GM23338 (cell line): ENCODE measurements at regions not wholly inside any gene's neighbourhood (a gene's known extent, or its start where the extent isn't known, plus 50 kb on each side); places are given as distances from the start of the nearest gene placed in this dataset.
A peak's percentile ranks its signal among the peaks of the same experiment; 100 is the strongest.

ENCODE experiments used
- ATAC-seq: fragments of 200-7000 bp; cut with Tn5 transposase; 3 replicates; pipeline ENCODE4 v1.9.1; 2020
- DNase-seq: peaks from one replicate; pipeline ENCODE4 v3.0.0-alpha.2; 2015; ENCODE audit warnings: low spot score
- H2AFZ ChIP-seq: fragments of 200-600 bp; sonication (generic); 2 replicates; pipeline ENCODE4 v1.8.0; 2016; ENCODE audit warnings: antibody characterized with exemption, mild to moderate bottlenecking, moderate library complexity
- H3F3A ChIP-seq: fragments of 200-600 bp; sonication (generic); replicated peaks from 2 replicates; pipeline ENCODE4 v1.8.0; 2017; ENCODE audit warnings: antibody characterized with exemption, mixed run types, low read depth
- H3K27ac ChIP-seq: fragments of 200-600 bp; sonication (generic); 2 replicates; pipeline ENCODE4 v1.6.1; 2016; ENCODE audit warnings: low read depth
- H3K27me3 ChIP-seq: fragments of 200-600 bp; sonication (generic); 2 replicates; pipeline ENCODE4 v1.8.0; 2016; ENCODE audit warnings: mild to moderate bottlenecking, mixed run types, moderate library complexity; ENCODE audit not compliant: insufficient read depth
- H3K36me3 ChIP-seq: fragments of 200-600 bp; sonication (generic); 2 replicates; pipeline ENCODE4 v1.8.0; 2016; ENCODE audit warnings: mild to moderate bottlenecking; ENCODE audit not compliant: insufficient read depth
- H3K4me1 ChIP-seq: fragments of 200-600 bp; sonication (generic); 2 replicates; pipeline ENCODE4 v1.8.0; 2016; ENCODE audit warnings: mild to moderate bottlenecking, moderate library complexity; ENCODE audit not compliant: insufficient read depth
- H3K4me2 ChIP-seq: fragments of 200-600 bp; sonication (generic); 2 replicates; pipeline ENCODE4 v1.7.1; 2017; ENCODE audit warnings: mixed run types
- H3K4me3 ChIP-seq: fragments of 200-600 bp; sonication (generic); 2 replicates; pipeline ENCODE4 v1.6.1; 2016; ENCODE audit warnings: mixed run types
- H3K79me2 ChIP-seq: fragments of 200-600 bp; sonication (generic); replicated peaks from 2 replicates; pipeline ENCODE4 v1.8.0; 2017; ENCODE audit warnings: mild to moderate bottlenecking; ENCODE audit not compliant: insufficient read depth
- H3K9me2 ChIP-seq: fragments of 200-600 bp; sonication (generic); 2 replicates; pipeline ENCODE4 v1.8.0; 2017; ENCODE audit not compliant: insufficient read depth
- H4K20me1 ChIP-seq: fragments of 200-600 bp; sonication (generic); replicated peaks from 2 replicates; pipeline ENCODE4 v1.8.0; 2017; ENCODE audit warnings: mild to moderate bottlenecking; ENCODE audit not compliant: insufficient read depth
- H3K27ac Mint-ChIP-seq: 2 replicates; pipeline ENCODE4 v1.8.0; 2020; ENCODE audit warnings: inconsistent platforms, mild to moderate bottlenecking, moderate library complexity, mixed read lengths
- H3K27me3 Mint-ChIP-seq: 3 replicates; pipeline ENCODE4 v1.8.0; 2022; ENCODE audit warnings: low read depth, mild to moderate bottlenecking, moderate library complexity, mixed read lengths, inconsistent platforms; ENCODE audit not compliant: insufficient read depth, poor library complexity
- H3K36me3 Mint-ChIP-seq: 3 replicates; pipeline ENCODE4 v1.8.0; 2021; ENCODE audit warnings: low read depth, mild to moderate bottlenecking, inconsistent platforms, moderate library complexity, mixed read lengths
- H3K4me1 Mint-ChIP-seq: 3 replicates; pipeline ENCODE4 v1.8.0; 2020; ENCODE audit warnings: mild to moderate bottlenecking, inconsistent platforms, mixed read lengths
- H3K4me3 Mint-ChIP-seq: 3 replicates; pipeline ENCODE4 v1.8.0; 2021; ENCODE audit warnings: moderate library complexity, mild to moderate bottlenecking, inconsistent platforms, mixed read lengths
- H3K9me3 Mint-ChIP-seq: 3 replicates; pipeline ENCODE4 v1.8.0; 2020; ENCODE audit warnings: moderate library complexity, mild to moderate bottlenecking, inconsistent platforms, mixed read lengths
- CREB1 ChIP-seq: fragments of 250-450 bp; sonication (Bioruptor Pico); IDR thresholded peaks from 2 replicates; pipeline ENCODE4 v1.5.0; 2020; ENCODE audit warnings: low read depth, mild to moderate bottlenecking, moderate library complexity
- CTCF ChIP-seq, 2 experiments: fragments of 200-600 bp in 1 of 2; sonication (generic) in 1 of 2; conservative IDR thresholded peaks; 2 replicates each; pipeline versions ENCODE4 v1.5.1 to v1.6.1; 2016 to 2017; ENCODE audit warnings: antibody characterized with exemption in 2 of 2, low read depth in 2 of 2, mild to moderate bottlenecking in 2 of 2, moderate library complexity in 1 of 2
- ETS1 ChIP-seq: IDR thresholded peaks from 2 replicates; pipeline ENCODE4 v1.6.1; 2016; ENCODE audit warnings: antibody characterized with exemption
- EZH2 ChIP-seq: fragments of 200-600 bp; sonication (generic); IDR thresholded peaks from one replicate; pipeline ENCODE4 v1.8.0; 2017; ENCODE audit warnings: antibody characterized with exemption, mild to moderate bottlenecking, low read depth; ENCODE audit not compliant: unreplicated experiment
- EZH2phosphoT487 ChIP-seq: fragments of 200-600 bp; sonication (generic); IDR thresholded peaks from one replicate; pipeline ENCODE4 v1.8.1; 2018; ENCODE audit warnings: antibody characterized with exemption; ENCODE audit not compliant: unreplicated experiment
- JUNB ChIP-seq: IDR thresholded peaks from one replicate; pipeline ENCODE4 v1.6.1; 2016; ENCODE audit warnings: antibody characterized with exemption; ENCODE audit not compliant: unreplicated experiment
- NANOG ChIP-seq: IDR thresholded peaks from 2 replicates; pipeline ENCODE4 v1.6.1; 2016; ENCODE audit warnings: antibody characterized with exemption, borderline replicate concordance
- POLR2AphosphoS5 ChIP-seq: IDR thresholded peaks from 2 replicates; pipeline ENCODE4 v1.6.1; 2016; ENCODE audit warnings: antibody characterized with exemption, low read depth
- REST ChIP-seq: IDR thresholded peaks from one replicate; pipeline ENCODE4 v1.6.1; 2018; ENCODE audit warnings: antibody characterized with exemption; ENCODE audit not compliant: unreplicated experiment
- STAT1 ChIP-seq: IDR thresholded peaks from one replicate; pipeline ENCODE4 v1.6.1; 2016; ENCODE audit warnings: antibody characterized with exemption; ENCODE audit not compliant: unreplicated experiment
- ZNF114 ChIP-seq: fragments of 250-450 bp; sonication (Bioruptor Pico); IDR thresholded peaks from 2 replicates; pipeline ENCODE4 v1.5.0; 2020; ENCODE audit warnings: mild to moderate bottlenecking, moderate library complexity
- ZNF331 ChIP-seq: fragments of 250-450 bp; sonication (Bioruptor Pico); IDR thresholded peaks from 2 replicates; pipeline ENCODE4 v1.5.0; 2020; ENCODE audit warnings: low read depth, mild to moderate bottlenecking, moderate library complexity

- H3K27me3 ChIP-seq: no peaks in the 10 kb centered on the region
- H3K9me2 ChIP-seq: no peaks in the 10 kb centered on the region
- Mint-ChIP-seq H3K27ac (no peak overlapping the region), H3K27me3 (peaks cover 6% of the 10 kb centered on the region), H3K4me3 (no peak overlapping the region), H3K36me3 (no peaks in the 10 kb centered on the region), H3K9me3 (no peaks in the 10 kb centered on the region), H3K4me1 (peaks cover 11% of the 10 kb centered on the region)
- H3K4me3 ChIP-seq: no peak overlapping the region
- DNase-seq (peak; percentile 32), ATAC-seq (peak; percentile 85)
- H3K4me1 ChIP-seq: peaks cover 7% of the 10 kb centered on the region; the same call in 1 of the 2 replicates
- no peaks in the 10 kb centered on the region for H4K20me1 ChIP-seq
- TF ChIP-seq CTCF (conservative IDR thresholded peaks at IDR 0.05; ENCODE audit: low read depth in 2 of 2) (peak; percentile 12 to 51; a peak in 3 of 4 replicates), CREB1 (CRISPR knock-in tag) (no peak)
- no peak overlapping the region for H2AFZ ChIP-seq
- H3K4me2 ChIP-seq: no peak overlapping the region
- H3K27ac ChIP-seq: no peak overlapping the region
- no peaks in the 10 kb centered on the region for H3K36me3 ChIP-seq
- no peaks in the 10 kb centered on the region for H3K79me2 ChIP-seq
- no peaks in the 10 kb centered on the region for H3F3A ChIP-seq
Measured at GRCh38 chr9:88781628-88782391, 209.5 kb upstream of the S1PR3 start.

GRCh38 chr9:88782931-88783710 lies 208.1 kb upstream of the S1PR3 start:
- no peak overlapping the region for H3K4me3 Mint-ChIP-seq
- H4K20me1 ChIP-seq: no peaks in the 10 kb centered on the region
- ATAC-seq (no peak), DNase-seq (no peak)
- no peak overlapping the region for H3K27ac ChIP-seq
- peaks cover 7% of the 10 kb centered on the region; the same call in 2 of the 3 replicates for H3K4me1 Mint-ChIP-seq
- no peak overlapping the region for H3K27ac Mint-ChIP-seq
- H3K36me3 ChIP-seq: no peaks in the 10 kb centered on the region
- H3K27me3 Mint-ChIP-seq: peaks cover 6% of the 10 kb centered on the region
- H3K79me2 ChIP-seq: no peaks in the 10 kb centered on the region
- H3K9me3 Mint-ChIP-seq: no peaks in the 10 kb centered on the region
- H3K27me3 ChIP-seq: no peaks in the 10 kb centered on the region
- no peaks in the 10 kb centered on the region for H3K36me3 Mint-ChIP-seq
- 0 out of 2 replicates have a peak, but pooled peaks cover 4% of the 10 kb centered on the region for H3K4me1 ChIP-seq
- H3K4me2 ChIP-seq: no peak overlapping the region
- no peak overlapping the region for H2AFZ ChIP-seq
- H3K4me3 ChIP-seq: no peak overlapping the region
- peaks cover 3% of the 10 kb centered on the region; the same call in 1 of the 2 replicates for H3K9me2 ChIP-seq
- no peaks in the 10 kb centered on the region for H3F3A ChIP-seq
- no peak for TF ChIP-seq JUNB
- no peak for TF ChIP-seq POLR2AphosphoS5
- TF ChIP-seq ZNF331: no peak
- TF ChIP-seq ZNF114: no peak
- TF ChIP-seq CTCF (conservative IDR thresholded peaks at IDR 0.05; ENCODE audit: low read depth in 2 of 2): no peak
- no peak for TF ChIP-seq EZH2phosphoT487
- no peak for TF ChIP-seq REST
- TF ChIP-seq EZH2: no peak
- no peak for TF ChIP-seq ETS1
- TF ChIP-seq CREB1 (CRISPR knock-in tag): no peak
- no peak for TF ChIP-seq STAT1
- no peak for TF ChIP-seq NANOG
